DOHH2 (cell line): ENCODE measurements at regions not wholly inside any gene's neighbourhood (a gene's known extent, or its start where the extent isn't known, plus 50 kb on each side); places are given as distances from the start of the nearest gene placed in this dataset.

Experiments used
- CTCF ChIP-seq: fragments of 200-600 bp; sonication (generic); IDR thresholded peaks from one replicate; pipeline ENCODE4 v1.5.1; 2014; ENCODE audit warnings: antibody characterized with exemption, mild to moderate bottlenecking, low read depth, low read length; ENCODE audit not compliant: poor library complexity, severe bottlenecking
- EZH2phosphoT487 ChIP-seq: fragments of 200-600 bp; sonication (generic); IDR thresholded peaks from 2 replicates; pipeline ENCODE4 v1.6.1; 2017; ENCODE audit warnings: borderline replicate concordance, mild to moderate bottlenecking, antibody characterized with exemption, low read length, moderate library complexity, mixed read lengths

GRCh38 chr15:87744815-87745214 is 511.7 kb downstream of the NTRK3 start:
- TF ChIP-seq CTCF: no peak
- no peak for TF ChIP-seq EZH2phosphoT487
